GM23248 (cell line): ENCODE measurements at regions not wholly inside any gene's neighbourhood (a gene's known extent, or its start where the extent isn't known, plus 50 kb on each side); places are given as distances from the start of the nearest gene placed in this dataset.

Experiments used
- DNase-seq: peaks from one replicate; pipeline ENCODE4 v3.0.0-alpha.2; 2015
- H2AFZ ChIP-seq: fragments of 200-600 bp; sonication (generic); 2 replicates; pipeline ENCODE4 v1.6.1; 2016; ENCODE audit warnings: antibody characterized with exemption
- H3F3A ChIP-seq: fragments of 200-600 bp; sonication (generic); 2 replicates; pipeline ENCODE4 v1.6.1; 2016; ENCODE audit warnings: mild to moderate bottlenecking, antibody characterized with exemption, mixed run types; ENCODE audit not compliant: insufficient read depth
- H3K27ac ChIP-seq: fragments of 200-600 bp; sonication (generic); 2 replicates; pipeline ENCODE4 v1.5.1; 2016; ENCODE audit warnings: mild to moderate bottlenecking
- H3K27me3 ChIP-seq: fragments of 200-600 bp; sonication (generic); replicated peaks from 2 replicates; pipeline ENCODE4 v1.6.1; 2016; ENCODE audit warnings: mild to moderate bottlenecking; ENCODE audit not compliant: insufficient read depth
- H3K36me3 ChIP-seq: fragments of 200-600 bp; sonication (generic); 2 replicates; pipeline ENCODE4 v1.6.1; 2016; ENCODE audit warnings: low read depth, mild to moderate bottlenecking
- H3K4me1 ChIP-seq: fragments of 200-600 bp; sonication (generic); 2 replicates; pipeline ENCODE4 v1.6.1; 2016; ENCODE audit warnings: mild to moderate bottlenecking; ENCODE audit not compliant: insufficient read depth
- H3K4me2 ChIP-seq: fragments of 200-600 bp; sonication (generic); one replicate; pipeline ENCODE4 v1.6.1; 2016; ENCODE audit warnings: mild to moderate bottlenecking; ENCODE audit not compliant: unreplicated experiment
- H3K4me3 ChIP-seq: fragments of 200-600 bp; sonication (generic); 2 replicates; pipeline ENCODE4 v1.5.1; 2016; ENCODE audit warnings: mild to moderate bottlenecking
- H3K79me2 ChIP-seq: fragments of 200-600 bp; sonication (generic); 2 replicates; pipeline ENCODE4 v1.6.1; 2016; ENCODE audit warnings: mild to moderate bottlenecking; ENCODE audit not compliant: insufficient read depth
- H3K9ac ChIP-seq: fragments of 200-600 bp; sonication (generic); 2 replicates; pipeline ENCODE4 v1.6.1; 2016; ENCODE audit warnings: mild to moderate bottlenecking
- H3K9me2 ChIP-seq: fragments of 200-600 bp; sonication (generic); 2 replicates; pipeline ENCODE4 v1.6.1; 2016; ENCODE audit warnings: mixed run types, mild to moderate bottlenecking, moderate library complexity; ENCODE audit not compliant: insufficient read depth
- H3K9me3 ChIP-seq: fragments of 200-600 bp; sonication (generic); one replicate; pipeline ENCODE4 v1.6.1; 2017; ENCODE audit warnings: low read depth
- H4K20me1 ChIP-seq: fragments of 200-600 bp; sonication (generic); 2 replicates; pipeline ENCODE4 v1.6.0; 2016; ENCODE audit not compliant: insufficient read depth
- EZH2 ChIP-seq: fragments of 200-600 bp; sonication (generic); IDR thresholded peaks from 2 replicates; pipeline ENCODE4 v1.6.1; 2018; ENCODE audit warnings: antibody characterized with exemption, mild to moderate bottlenecking; ENCODE audit not compliant: insufficient read depth, poor library complexity, severe bottlenecking
- EZH2phosphoT487 ChIP-seq: fragments of 200-600 bp; sonication (generic); IDR thresholded peaks from 2 replicates; pipeline ENCODE4 v1.6.1; 2018; ENCODE audit warnings: antibody characterized with exemption, moderate library complexity, mild to moderate bottlenecking, low read depth; ENCODE audit not compliant: insufficient read depth
- WGBS, 2 experiments: methylation state at CpG; one replicate each; pipeline ENCODE4 v1.1.6; 2015 to 2017; ENCODE audit warnings: low lambda C conversion rate in 2 of 2, low coverage in 1 of 2; ENCODE audit errors: missing lambda C conversion rate in 2 of 2; 5-methylcytosine and 5-hydroxymethylcytosine counted together
- in situ Hi-C: fragments of 300-500 bp; cut with MboI; formaldehyde crosslinking; loops from 2 replicates; pipeline ENCODE4 v1.15.0; 2020

DNA sequence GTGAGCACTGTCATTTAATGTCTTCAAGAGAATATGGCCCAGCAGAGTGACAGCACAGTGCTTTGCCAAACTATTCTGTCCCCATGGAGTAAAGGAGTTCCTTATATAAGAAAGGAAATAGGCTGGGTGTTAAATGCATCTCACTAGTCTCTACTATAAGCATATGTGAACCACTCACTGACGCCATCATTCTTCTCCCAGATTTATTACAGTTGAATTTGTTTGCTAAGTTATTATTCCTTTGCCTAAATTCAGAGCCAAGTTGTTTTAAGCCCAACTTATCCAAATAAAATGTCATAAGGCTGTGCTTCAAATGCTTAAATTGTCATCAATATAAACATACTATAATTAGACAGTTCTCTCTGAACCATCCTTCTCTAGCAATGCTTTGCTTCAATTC is 151.6 kb downstream of the KCNA5 start:
- H3K27me3 ChIP-seq: peaks cover 3% of the 10 kb centered on the region; the same call in 1 of the 2 replicates
- H2AFZ ChIP-seq: no peak overlapping the region
- H3K4me2 ChIP-seq: no peak overlapping the region
- H3K36me3 ChIP-seq: no peaks in the 10 kb centered on the region
- H3K79me2 ChIP-seq: no peaks in the 10 kb centered on the region
- H4K20me1 ChIP-seq: no peaks in the 10 kb centered on the region
- no peaks in the 10 kb centered on the region; the same call in 1 of the 2 replicates for H3K4me1 ChIP-seq
- H3K27ac ChIP-seq: no peak overlapping the region
- no peak for DNase-seq
- no peak overlapping the region for H3K4me3 ChIP-seq
- 91 to 92% methylated on average over 1 of the region's 1 CpG for WGBS, 2 experiments
- no peak overlapping the region for H3K9ac ChIP-seq
- H3K9me2 ChIP-seq: no peaks in the 10 kb centered on the region
- no peaks in the 10 kb centered on the region for H3K9me3 ChIP-seq
- in situ Hi-C loops: loop anchor here (25.0 kb wide), 1 partner anchor 242 kb away; the partner anchor contains the start of gene NTF3
- no peak for TF ChIP-seq EZH2
- no peak for TF ChIP-seq EZH2phosphoT487
- no peaks in the 10 kb centered on the region for H3F3A ChIP-seq

DNA sequence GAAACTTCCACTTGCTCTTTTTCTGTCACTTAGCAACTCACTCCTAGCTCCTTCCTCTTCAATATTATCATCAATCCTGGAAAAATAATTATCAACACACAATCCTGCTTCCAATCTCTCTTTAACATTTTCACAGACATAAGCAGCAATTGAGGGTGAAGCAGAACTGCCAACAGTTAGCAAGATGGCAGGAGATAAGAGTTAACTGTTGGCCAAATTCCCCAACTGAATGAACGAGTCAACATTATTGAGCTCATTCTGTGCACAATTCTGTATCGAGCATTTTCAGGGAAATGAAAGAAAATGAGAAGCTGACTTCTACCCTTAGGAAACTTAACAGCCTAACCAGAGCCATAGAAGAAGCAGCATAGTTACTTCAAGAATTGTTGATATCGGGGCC is 152.0 kb downstream of the KCNA5 start:
- no peak for TF ChIP-seq EZH2
- TF ChIP-seq EZH2phosphoT487: no peak
- Histone ChIP-seq H3K36me3 (no peaks in the 10 kb centered on the region), H3F3A (no peaks in the 10 kb centered on the region), H3K27me3 (peaks cover 3% of the 10 kb centered on the region; the same call in 1 of the 2 replicates), H3K9me3 (no peaks in the 10 kb centered on the region), H3K9ac (no peak overlapping the region), H4K20me1 (no peaks in the 10 kb centered on the region), H3K4me1 (no peaks in the 10 kb centered on the region; the same call in 1 of the 2 replicates), H3K4me2 (no peak overlapping the region), H3K9me2 (no peaks in the 10 kb centered on the region), H2AFZ (no peak overlapping the region), H3K4me3 (no peak overlapping the region), H3K27ac (no peak overlapping the region), H3K79me2 (no peaks in the 10 kb centered on the region)
- 46 to 47% methylated on average over 3 of the region's 3 CpGs for whole genome bisulfite sequencing, 2 experiments
- in situ Hi-C loops: loop anchor here (25.0 kb wide), 1 partner anchor 242 kb away; the partner anchor contains the start of gene NTF3
- DNase-seq: no peak

DNA sequence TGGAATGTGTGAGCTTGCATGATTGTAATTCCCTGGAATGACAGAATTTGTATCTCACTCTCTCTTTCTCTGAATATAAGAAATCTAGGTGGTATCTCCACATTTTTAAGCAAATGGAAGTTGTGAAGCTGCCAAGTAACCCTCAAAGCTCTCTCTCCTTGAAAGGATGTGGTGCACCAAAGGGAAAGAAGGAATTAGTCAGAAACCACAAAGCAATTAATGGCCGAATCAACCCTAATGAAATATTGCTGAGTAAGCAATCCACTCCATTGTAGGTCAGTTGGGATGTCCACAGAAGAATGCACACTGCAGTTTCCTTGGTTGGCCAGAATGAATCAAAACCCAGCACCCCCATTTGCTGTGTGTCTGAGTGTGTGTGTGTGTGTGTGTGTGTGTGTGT is 153.5 kb downstream of the KCNA5 start:
- 0% methylated on average over 1 of the region's 1 CpG for WGBS, 2 experiments
- H4K20me1 ChIP-seq: no peaks in the 10 kb centered on the region
- in situ Hi-C loops: loop anchor here (25.0 kb wide), 1 partner anchor 240 kb away; the partner anchor contains the start of gene NTF3
- no peaks in the 10 kb centered on the region for H3K79me2 ChIP-seq
- H3K4me3 ChIP-seq: no peak overlapping the region
- H3K4me1 ChIP-seq: no peaks in the 10 kb centered on the region; the same call in 1 of the 2 replicates
- H3F3A ChIP-seq: no peaks in the 10 kb centered on the region
- DNase-seq: peak; percentile 35
- H2AFZ ChIP-seq: no peak overlapping the region
- no peaks in the 10 kb centered on the region for H3K36me3 ChIP-seq
- H3K27me3 ChIP-seq: peaks cover 3% of the 10 kb centered on the region; the same call in 1 of the 2 replicates
- H3K9me2 ChIP-seq: no peaks in the 10 kb centered on the region
- no peak overlapping the region for H3K27ac ChIP-seq
- H3K9me3 ChIP-seq: no peaks in the 10 kb centered on the region
- no peak for TF ChIP-seq EZH2
- no peak overlapping the region for H3K4me2 ChIP-seq
- no peak overlapping the region for H3K9ac ChIP-seq

DNA sequence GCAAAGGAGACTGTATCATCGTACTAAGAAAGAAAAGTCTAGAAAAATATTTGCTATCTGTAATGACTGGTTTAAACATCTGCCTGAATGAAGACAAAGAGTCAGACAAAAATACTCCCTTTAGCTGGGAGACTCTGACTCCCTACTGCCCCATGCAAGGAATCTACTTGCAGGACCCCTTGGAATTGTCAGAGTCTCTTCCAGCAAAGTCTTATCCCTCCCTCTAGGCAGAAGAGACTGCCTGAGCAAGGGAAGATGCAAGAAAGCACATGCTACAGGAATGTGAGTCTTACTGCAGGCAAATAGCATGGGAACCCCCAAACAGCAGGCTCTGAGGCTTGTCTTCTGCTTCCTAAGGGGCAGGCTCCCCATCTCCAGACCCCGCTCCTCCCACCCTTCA is 154.0 kb downstream of the KCNA5 start:
- H3K4me2 ChIP-seq: no peak overlapping the region
- DNase-seq: no peak
- no peaks in the 10 kb centered on the region for H3K36me3 ChIP-seq
- H2AFZ ChIP-seq: no peak overlapping the region
- TF ChIP-seq EZH2phosphoT487: no peak
- H3K27me3 ChIP-seq: peaks cover 3% of the 10 kb centered on the region; the same call in 1 of the 2 replicates
- no peaks in the 10 kb centered on the region; the same call in 1 of the 2 replicates for H3K4me1 ChIP-seq
- in situ Hi-C loops: loop anchor here (25.0 kb wide), 1 partner anchor 240 kb away; the partner anchor contains the start of gene NTF3
- no peaks in the 10 kb centered on the region for H3K79me2 ChIP-seq
- H4K20me1 ChIP-seq: no peaks in the 10 kb centered on the region
- no peak overlapping the region for H3K4me3 ChIP-seq
- H3F3A ChIP-seq: no peaks in the 10 kb centered on the region
- H3K9me2 ChIP-seq: no peaks in the 10 kb centered on the region
- 46 to 50% methylated on average over 2 of the region's 2 CpGs for WGBS, 2 experiments
- no peak overlapping the region for H3K27ac ChIP-seq
- no peaks in the 10 kb centered on the region for H3K9me3 ChIP-seq
- H3K9ac ChIP-seq: no peak overlapping the region
